ENCODE measurements at regions not wholly inside any gene's neighbourhood (a gene's known extent, or its start where the extent isn't known, plus 50 kb on each side); places are given as distances from the start of the nearest gene placed in this dataset.

- DNase-seq: no peak
- Histone ChIP-seq H3K79me2 (ENCODE audit: control insufficient read depth, insufficient read depth, low read length, poor library complexity) (no peaks in the 10 kb centered on the region), H3K4me2 (ENCODE audit: low read length) (no peak overlapping the region), H4K12ac (ENCODE audit: low read depth, low read length) (no peak overlapping the region), H3K9me3 (ENCODE audit: insufficient read depth, low read depth, low read length) (peaks cover 8% of the 10 kb centered on the region), H3K4me3 (ENCODE audit: low read depth, low read length) (no peak overlapping the region), H4K91ac (ENCODE audit: low read depth, low read length) (no peak overlapping the region), H3K79me1 (ENCODE audit: low read length) (no peaks in the 10 kb centered on the region), H3K27me3 (ENCODE audit: insufficient read depth, low read length) (no peaks in the 10 kb centered on the region), H3K27ac (ENCODE audit: low read depth, low read length) (no peak overlapping the region), H3K4ac (ENCODE audit: low read depth, low read length) (no peak overlapping the region), H2BK12ac (ENCODE audit: low read length) (no peak overlapping the region), H3K14ac (ENCODE audit: low read length) (no peak overlapping the region), H3K18ac (ENCODE audit: low read length) (no peak overlapping the region), H4K8ac (ENCODE audit: low read depth, low read length) (no peak overlapping the region), H3K4me1 (ENCODE audit: control insufficient read depth in 1 of 2, insufficient read depth in 2 of 2, low read length in 2 of 2) (no peaks in the 10 kb centered on the region), H2BK120ac (ENCODE audit: insufficient read depth, low read length, poor library complexity) (no peak overlapping the region), H2AK5ac (ENCODE audit: low read length) (no peak overlapping the region), H2BK5ac (ENCODE audit: low read depth, low read length, poor library complexity) (no peak overlapping the region), H3K36me3 (ENCODE audit: control insufficient read depth in 1 of 2, insufficient read depth in 2 of 2, low read length in 2 of 2) (no peaks in the 10 kb centered on the region), H3K23ac (ENCODE audit: low read length) (no peak overlapping the region), H2AFZ (ENCODE audit: insufficient read depth, low read length, poor library complexity) (no peak overlapping the region), H3K9ac (ENCODE audit: low read length) (no peak overlapping the region)
- no CpG with 5 or more reads among the region's 24 CpGs for WGBS (ENCODE audit: extremely low coverage, insufficient coverage, insufficient read length)
Measured at GRCh38 chr2:605674-606608, 71.3 kb downstream of the TMEM18 start.

- no peak overlapping the region for H4K8ac ChIP-seq (ENCODE audit: low read depth, low read length)
- H4K91ac ChIP-seq (ENCODE audit: low read depth, low read length): no peak overlapping the region
- H2BK5ac ChIP-seq (ENCODE audit: low read depth, low read length, poor library complexity): no peak overlapping the region
- H2AFZ ChIP-seq (ENCODE audit: insufficient read depth, low read length, poor library complexity): no peak overlapping the region
- H3K9ac ChIP-seq (ENCODE audit: low read length): no peak overlapping the region
- H3K27me3 ChIP-seq (ENCODE audit: insufficient read depth, low read length): no peaks in the 10 kb centered on the region
- no peak overlapping the region for H3K18ac ChIP-seq (ENCODE audit: low read length)
- H2BK12ac ChIP-seq (ENCODE audit: low read length): no peak overlapping the region
- no peaks in the 10 kb centered on the region for H3K79me1 ChIP-seq (ENCODE audit: low read length)
- no peaks in the 10 kb centered on the region for H3K79me2 ChIP-seq (ENCODE audit: control insufficient read depth, insufficient read depth, low read length, poor library complexity)
- H3K14ac ChIP-seq (ENCODE audit: low read length): no peak overlapping the region
- no CpG with 5 or more reads among the region's 2 CpGs for WGBS (ENCODE audit: extremely low coverage, insufficient coverage, insufficient read length)
- H3K4me3 ChIP-seq (ENCODE audit: low read depth, low read length): no peak overlapping the region
- no peak overlapping the region for H3K4ac ChIP-seq (ENCODE audit: low read depth, low read length)
- peaks cover 8% of the 10 kb centered on the region for H3K9me3 ChIP-seq (ENCODE audit: insufficient read depth, low read depth, low read length)
- no peaks in the 10 kb centered on the region for H3K36me3 ChIP-seq (ENCODE audit: control insufficient read depth in 1 of 2, insufficient read depth in 2 of 2, low read length in 2 of 2)
- H2BK120ac ChIP-seq (ENCODE audit: insufficient read depth, low read length, poor library complexity): no peak overlapping the region
- no peak overlapping the region for H3K27ac ChIP-seq (ENCODE audit: low read depth, low read length)
- no peak overlapping the region for H4K12ac ChIP-seq (ENCODE audit: low read depth, low read length)
- DNase-seq: no peak
- peaks cover 0 to 2% of the 10 kb centered on the region in 2 experiments for H3K4me1 ChIP-seq (ENCODE audit: control insufficient read depth in 1 of 2, insufficient read depth in 2 of 2, low read length in 2 of 2)
- no peak overlapping the region for H3K4me2 ChIP-seq (ENCODE audit: low read length)
- no peak overlapping the region for H3K23ac ChIP-seq (ENCODE audit: low read length)
- no peak overlapping the region for H2AK5ac ChIP-seq (ENCODE audit: low read length)
Measured at GRCh38 chr2:604854-605524, 72.2 kb downstream of the TMEM18 start.

DNA sequence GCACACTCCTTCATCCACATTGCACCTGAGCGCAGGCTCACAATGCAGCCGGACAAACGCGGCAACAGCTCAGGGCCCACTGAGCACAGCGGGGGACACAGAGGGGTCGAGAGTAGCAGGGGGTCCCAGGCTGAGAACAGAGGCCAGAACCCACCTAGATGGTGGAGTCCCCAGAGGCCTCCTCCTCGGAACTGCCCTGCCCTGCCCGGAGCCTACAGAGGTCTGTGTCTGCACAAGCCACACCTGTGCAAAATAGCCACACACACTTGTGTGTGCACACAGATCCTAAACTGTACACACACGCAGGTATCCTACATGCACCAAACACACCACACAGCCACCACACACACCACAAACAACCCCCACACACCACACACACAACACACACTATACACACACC is 72.8 kb downstream of the TMEM18 start:
- Histone ChIP-seq H3K4me1 (ENCODE audit: control insufficient read depth in 1 of 2, insufficient read depth in 2 of 2, low read length in 2 of 2) (peaks cover 0 to 2% of the 10 kb centered on the region in 2 experiments), H4K8ac (ENCODE audit: low read depth, low read length) (no peak overlapping the region), H2AFZ (ENCODE audit: insufficient read depth, low read length, poor library complexity) (no peak overlapping the region), H2BK12ac (ENCODE audit: low read length) (no peak overlapping the region), H3K23ac (ENCODE audit: low read length) (no peak overlapping the region), H3K79me2 (ENCODE audit: control insufficient read depth, insufficient read depth, low read length, poor library complexity) (no peaks in the 10 kb centered on the region), H2BK120ac (ENCODE audit: insufficient read depth, low read length, poor library complexity) (no peak overlapping the region), H3K9me3 (ENCODE audit: insufficient read depth, low read depth, low read length) (peaks cover 8% of the 10 kb centered on the region), H4K12ac (ENCODE audit: low read depth, low read length) (no peak overlapping the region), H4K91ac (ENCODE audit: low read depth, low read length) (no peak overlapping the region), H3K4me2 (ENCODE audit: low read length) (no peak overlapping the region), H3K9ac (ENCODE audit: low read length) (no peak overlapping the region), H3K18ac (ENCODE audit: low read length) (no peak overlapping the region), H3K14ac (ENCODE audit: low read length) (no peak overlapping the region), H3K4ac (ENCODE audit: low read depth, low read length) (no peak overlapping the region), H2AK5ac (ENCODE audit: low read length) (no peak overlapping the region), H3K27ac (ENCODE audit: low read depth, low read length) (no peak overlapping the region), H3K36me3 (ENCODE audit: control insufficient read depth in 1 of 2, insufficient read depth in 2 of 2, low read length in 2 of 2) (no peaks in the 10 kb centered on the region), H3K4me3 (ENCODE audit: low read depth, low read length) (no peak overlapping the region), H3K79me1 (ENCODE audit: low read length) (no peaks in the 10 kb centered on the region), H3K27me3 (ENCODE audit: insufficient read depth, low read length) (no peaks in the 10 kb centered on the region), H2BK5ac (ENCODE audit: low read depth, low read length, poor library complexity) (no peak overlapping the region)
- DNase-seq: no peak
- no CpG with 5 or more reads among the region's 9 CpGs for WGBS (ENCODE audit: extremely low coverage, insufficient coverage, insufficient read length)

DNA sequence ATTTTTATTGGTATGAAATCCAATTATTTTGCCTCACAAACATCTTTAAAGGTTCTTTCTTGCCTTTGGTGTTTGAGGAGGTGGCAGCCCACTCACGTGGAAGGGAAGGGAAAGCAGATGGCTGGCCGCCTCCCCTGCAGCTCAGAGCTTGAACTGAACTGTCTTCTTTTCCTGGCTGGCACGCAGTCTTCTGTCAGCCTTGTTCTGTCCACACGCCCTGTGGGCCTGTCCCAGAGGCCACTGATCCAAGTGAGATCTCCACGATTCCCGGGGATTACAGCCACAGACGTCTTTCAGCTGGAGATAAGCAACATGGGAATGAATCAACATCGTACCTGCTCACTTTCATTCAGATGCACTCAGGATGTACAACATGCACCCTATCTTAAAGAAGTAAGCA is 73.3 kb downstream of the TMEM18 start:
- Histone ChIP-seq H3K4me2 (ENCODE audit: low read length) (no peak overlapping the region), H4K12ac (ENCODE audit: low read depth, low read length) (no peak overlapping the region), H3K4me1 (ENCODE audit: control insufficient read depth in 1 of 2, insufficient read depth in 2 of 2, low read length in 2 of 2) (peaks cover 0 to 2% of the 10 kb centered on the region in 2 experiments), H3K14ac (ENCODE audit: low read length) (no peak overlapping the region), H3K79me2 (ENCODE audit: control insufficient read depth, insufficient read depth, low read length, poor library complexity) (no peaks in the 10 kb centered on the region), H3K79me1 (ENCODE audit: low read length) (no peaks in the 10 kb centered on the region), H2BK120ac (ENCODE audit: insufficient read depth, low read length, poor library complexity) (no peak overlapping the region), H3K9me3 (ENCODE audit: insufficient read depth, low read depth, low read length) (peaks cover 8% of the 10 kb centered on the region), H3K23ac (ENCODE audit: low read length) (no peak overlapping the region), H3K4me3 (ENCODE audit: low read depth, low read length) (no peak overlapping the region), H4K8ac (ENCODE audit: low read depth, low read length) (no peak overlapping the region), H3K27ac (ENCODE audit: low read depth, low read length) (no peak overlapping the region), H3K36me3 (ENCODE audit: control insufficient read depth in 1 of 2, insufficient read depth in 2 of 2, low read length in 2 of 2) (no peaks in the 10 kb centered on the region), H2BK5ac (ENCODE audit: low read depth, low read length, poor library complexity) (no peak overlapping the region), H3K18ac (ENCODE audit: low read length) (no peak overlapping the region), H2BK12ac (ENCODE audit: low read length) (no peak overlapping the region), H2AFZ (ENCODE audit: insufficient read depth, low read length, poor library complexity) (no peak overlapping the region), H2AK5ac (ENCODE audit: low read length) (no peak overlapping the region), H3K27me3 (ENCODE audit: insufficient read depth, low read length) (no peaks in the 10 kb centered on the region), H3K4ac (ENCODE audit: low read depth, low read length) (no peak overlapping the region), H3K9ac (ENCODE audit: low read length) (no peak overlapping the region), H4K91ac (ENCODE audit: low read depth, low read length) (no peak overlapping the region)
- DNase-seq: no peak
- no CpG with 5 or more reads among the region's 8 CpGs for WGBS (ENCODE audit: extremely low coverage, insufficient coverage, insufficient read length)
